HG03342 (cell line): ENCODE measurements at regions not wholly inside any gene's neighbourhood (a gene's known extent, or its start where the extent isn't known, plus 50 kb on each side); places are given as distances from the start of the nearest gene placed in this dataset.

ENCODE experiments used
- ATAC-seq: cut with Tn5 transposase; IDR thresholded peaks from one replicate; pipeline ENCODE4 v1.9.1; 2021; ENCODE audit warnings: mild to moderate bottlenecking, moderate library complexity; ENCODE audit not compliant: unreplicated experiment

DNA sequence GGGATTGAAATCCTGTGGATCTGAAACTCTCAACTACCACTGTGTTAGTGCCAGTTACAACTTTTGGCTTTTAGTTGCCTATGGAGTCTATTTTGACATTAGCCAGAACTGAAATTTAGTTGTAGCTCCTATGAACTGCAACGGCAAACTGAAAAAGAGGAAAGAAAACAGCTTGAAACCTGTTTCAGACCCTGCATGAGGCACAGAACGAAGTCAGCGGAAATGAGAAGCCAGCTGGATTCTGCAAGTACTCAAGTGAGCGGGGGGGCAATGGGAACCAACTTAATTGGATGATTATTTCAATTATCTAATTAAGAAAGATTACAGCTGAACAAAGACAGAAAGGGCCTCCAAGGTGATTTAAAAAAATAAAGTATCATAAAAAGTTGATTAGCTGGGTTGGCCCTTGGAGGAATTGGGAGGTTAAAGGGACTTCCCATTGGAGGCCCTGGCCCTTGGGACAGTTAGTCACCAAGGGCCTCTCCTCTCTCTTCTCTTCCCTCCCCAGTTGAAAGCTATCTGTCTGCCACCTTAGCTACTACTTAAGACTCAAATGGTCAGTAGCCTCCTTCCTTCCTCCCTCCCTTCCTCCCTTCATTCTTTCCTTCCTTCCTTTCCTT, 352.1 kb downstream of the SHQ1 start:
- no peak for ATAC-seq

DNA sequence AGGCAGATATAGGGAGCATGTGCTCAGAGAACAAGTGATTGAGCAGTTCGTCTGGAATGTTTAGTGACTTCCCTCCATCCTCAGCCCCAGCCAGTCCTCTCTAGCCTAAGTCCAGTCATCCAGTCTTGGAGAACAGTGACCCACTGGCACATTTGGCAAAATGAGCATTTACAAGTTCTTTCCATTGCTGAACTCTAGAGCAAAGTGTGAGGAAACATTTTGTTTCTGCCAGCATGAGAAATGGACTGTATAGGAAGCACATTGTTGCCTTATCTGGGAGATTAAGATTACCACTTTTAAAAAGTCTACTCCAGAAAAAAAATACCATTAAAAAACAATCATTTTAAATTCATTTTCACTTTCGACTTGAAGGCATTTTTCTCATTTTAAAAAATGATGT, 353.6 kb downstream of the SHQ1 start:
- ATAC-seq: no peak

DNA sequence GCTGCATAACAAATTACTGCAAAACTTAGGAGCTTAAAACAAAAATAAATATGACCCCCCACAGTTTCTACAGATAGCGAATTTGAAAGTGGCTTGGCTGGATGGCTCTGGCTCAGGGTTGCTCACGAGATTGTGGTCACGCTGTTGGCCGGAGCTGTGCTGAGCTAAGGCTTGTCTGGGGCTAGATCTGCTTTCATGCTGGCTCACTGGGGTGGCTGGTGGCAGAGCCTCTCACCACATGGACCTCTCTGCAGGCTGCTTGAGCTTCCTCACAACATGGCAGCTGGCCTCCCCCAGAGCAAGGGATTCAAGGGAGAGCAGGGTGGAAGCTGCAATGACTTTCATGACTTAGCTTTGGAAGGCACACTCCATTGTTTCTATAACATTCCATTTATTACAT, 354.1 kb downstream of the SHQ1 start:
- ATAC-seq: no peak

DNA sequence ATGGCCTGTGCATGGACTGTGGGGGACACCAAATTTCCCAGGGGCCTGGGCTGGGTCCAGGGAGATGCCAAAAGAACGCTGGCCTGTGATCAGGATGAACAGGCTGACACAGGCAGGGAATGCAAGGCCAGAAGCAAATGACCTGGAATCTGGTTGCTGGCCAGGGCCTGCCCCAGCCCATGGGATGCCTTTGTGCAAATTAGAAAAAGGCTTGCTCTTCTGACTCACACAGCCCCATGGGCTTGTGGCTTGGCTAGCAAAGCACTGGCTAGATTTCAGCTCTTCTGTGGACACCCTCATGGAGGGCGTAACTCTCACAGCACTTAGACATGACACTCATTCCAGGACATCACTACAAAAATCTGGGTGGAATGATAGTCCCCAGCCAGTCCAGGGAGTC, 356.0 kb downstream of the SHQ1 start:
- ATAC-seq: no peak

DNA sequence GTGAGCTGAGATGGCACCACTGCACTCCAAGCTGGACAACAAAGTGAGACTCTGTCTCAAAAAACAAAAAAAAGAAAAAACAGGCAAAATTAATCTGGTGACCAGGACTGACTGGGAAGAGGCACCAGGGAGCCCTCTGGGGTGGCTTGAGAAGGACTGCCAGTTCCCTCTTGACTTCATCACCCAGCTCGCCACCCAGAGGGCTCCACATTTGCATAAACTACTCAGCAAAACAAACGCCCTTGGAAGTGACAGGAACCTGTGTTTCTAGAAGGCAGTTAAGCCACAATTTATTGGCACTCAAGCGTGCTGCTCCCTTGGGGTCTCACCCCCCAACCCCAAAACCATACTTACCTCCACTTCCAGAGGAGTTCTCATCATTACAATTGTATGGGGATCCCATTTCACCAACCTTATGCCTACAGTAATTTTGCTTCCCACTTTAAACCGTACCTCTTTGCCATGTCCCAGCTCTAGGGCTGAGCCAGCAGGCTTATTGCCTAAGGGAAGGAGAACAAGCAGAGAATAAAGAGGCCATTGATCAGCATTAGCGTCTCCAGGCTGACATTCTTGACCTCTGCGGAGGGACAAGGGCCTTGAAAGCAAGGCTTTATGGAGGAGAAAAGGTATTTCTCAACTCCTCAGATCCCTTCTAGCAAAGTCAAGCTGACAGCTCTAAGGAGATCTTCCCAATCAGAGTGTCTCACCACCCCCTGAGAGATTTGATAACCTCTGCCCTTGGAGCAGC, 357.4 kb downstream of the SHQ1 start:
- no peak for ATAC-seq

DNA sequence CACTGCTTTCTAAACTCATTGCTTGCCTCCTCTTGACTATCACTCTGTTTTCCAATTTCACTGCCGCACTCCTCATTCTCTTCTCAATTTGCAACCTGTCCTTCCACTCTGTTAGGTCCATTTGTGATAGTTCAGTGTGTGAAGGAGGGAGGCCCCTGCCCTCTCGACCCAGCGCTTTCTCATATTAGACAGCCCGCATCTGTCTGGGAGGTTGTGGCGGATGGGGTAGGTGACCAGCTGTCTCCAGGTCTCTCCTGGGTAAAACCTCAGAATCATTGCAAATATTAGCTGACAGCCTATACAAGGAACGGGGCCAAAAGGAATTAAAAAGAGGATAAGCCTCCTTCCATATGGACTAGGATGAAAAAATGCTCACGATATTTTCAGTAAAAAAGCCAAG, 358.3 kb downstream of the SHQ1 start:
- ATAC-seq: no peak

DNA sequence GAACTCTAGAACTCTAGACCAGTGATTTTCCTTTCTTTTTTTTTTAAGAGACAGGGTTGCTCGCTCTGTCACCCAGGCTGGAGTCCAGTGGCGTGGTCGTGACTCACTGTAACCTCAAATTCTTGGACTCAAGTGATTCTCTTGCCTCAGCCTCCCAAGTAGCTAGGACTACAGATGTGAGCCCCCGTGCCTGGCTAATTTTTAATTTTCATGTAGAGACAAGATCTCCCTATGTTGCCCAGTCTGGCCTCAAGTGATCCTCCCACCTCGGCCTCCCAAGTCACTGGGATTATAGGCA, 359.6 kb downstream of the SHQ1 start:
- ATAC-seq: no peak

DNA sequence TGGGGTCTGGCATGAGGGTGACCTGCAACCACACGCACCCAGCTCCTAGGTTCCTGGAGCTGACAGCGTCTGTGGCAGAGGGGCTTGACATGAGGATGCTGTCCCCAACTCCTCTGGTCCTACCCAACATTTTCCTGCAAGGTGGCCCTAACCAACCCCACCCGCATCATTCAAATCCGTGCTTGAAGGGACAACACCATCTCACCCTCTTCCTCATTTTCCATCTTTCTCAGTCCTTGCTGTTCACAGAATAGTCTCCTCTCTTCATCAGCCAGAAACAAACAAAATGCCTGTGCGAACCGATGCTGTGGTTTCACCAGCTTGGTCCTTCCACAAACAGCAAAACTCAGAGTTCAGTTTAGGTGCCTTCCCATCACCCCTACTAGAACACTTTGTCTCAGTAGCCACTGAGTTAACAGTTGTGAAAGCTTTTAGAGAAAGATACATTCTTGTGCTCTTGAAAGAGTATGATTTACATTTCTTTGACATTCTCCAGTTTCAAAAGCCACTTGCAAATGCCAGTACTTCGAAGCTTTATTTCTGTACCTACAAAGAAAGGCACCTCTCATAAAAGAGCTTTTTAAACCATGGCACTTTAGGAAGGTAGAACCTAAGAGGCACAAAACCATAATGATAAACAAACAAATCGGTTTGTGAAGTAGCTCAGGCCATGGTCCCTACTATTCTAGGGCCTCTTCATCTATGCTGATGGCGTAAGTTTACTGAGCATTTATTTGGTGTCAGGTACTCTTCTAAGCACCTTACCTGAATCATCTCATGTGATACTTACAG, 360.1 kb downstream of the SHQ1 start:
- no peak for ATAC-seq

DNA sequence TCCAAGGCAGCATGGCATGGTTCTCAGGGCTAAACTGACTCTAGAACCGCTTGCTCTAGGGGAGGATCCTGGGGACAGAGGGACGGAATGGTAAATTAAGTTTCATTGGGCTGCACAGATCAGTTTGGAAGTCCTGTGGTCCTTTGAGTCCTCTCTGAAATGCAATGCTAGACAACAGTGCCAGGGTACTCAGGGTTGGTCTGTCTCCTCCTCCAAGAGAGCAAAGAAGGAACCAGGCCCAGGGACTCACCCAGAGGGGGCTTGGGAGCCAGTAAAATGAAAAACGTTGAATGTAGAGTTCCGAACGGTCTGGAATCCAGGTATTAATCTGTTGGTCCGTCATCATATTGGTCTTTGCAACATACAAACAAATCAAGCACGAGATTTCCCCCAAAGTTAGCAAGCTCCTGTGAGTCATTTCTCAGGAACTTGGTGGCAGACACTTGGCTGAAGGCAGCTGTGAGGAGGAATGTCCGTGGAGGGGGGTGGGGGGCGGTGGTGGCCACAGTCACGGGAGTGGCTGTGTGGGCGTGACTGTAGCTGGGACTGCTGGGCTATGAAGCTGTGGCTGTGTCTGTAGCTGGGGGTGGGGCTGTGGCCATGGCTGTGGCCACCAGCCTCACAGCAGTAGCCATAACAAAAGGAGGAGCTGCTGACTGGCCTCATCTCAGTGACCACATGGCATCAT, 361.0 kb downstream of the SHQ1 start:
- ATAC-seq: no peak

DNA sequence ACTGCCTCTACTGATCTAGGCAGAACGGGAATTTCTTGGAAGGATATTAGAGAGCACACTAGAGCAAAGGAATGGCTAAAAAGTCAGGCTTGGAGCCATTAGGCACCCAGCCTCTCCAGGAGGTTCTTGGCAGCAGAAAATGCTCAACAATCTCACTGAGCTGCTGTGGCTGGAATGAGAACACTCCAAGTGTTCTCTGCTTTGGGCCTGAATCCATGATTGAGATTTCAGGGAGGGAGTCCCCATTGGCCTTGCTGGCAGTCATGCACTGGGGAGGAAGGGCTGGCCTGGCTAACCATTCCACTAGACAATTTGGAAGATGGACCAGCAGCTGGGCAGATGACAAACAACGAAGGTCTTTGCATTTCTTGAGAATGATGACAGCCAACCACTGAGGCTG, 362.6 kb downstream of the SHQ1 start:
- ATAC-seq: no peak

DNA sequence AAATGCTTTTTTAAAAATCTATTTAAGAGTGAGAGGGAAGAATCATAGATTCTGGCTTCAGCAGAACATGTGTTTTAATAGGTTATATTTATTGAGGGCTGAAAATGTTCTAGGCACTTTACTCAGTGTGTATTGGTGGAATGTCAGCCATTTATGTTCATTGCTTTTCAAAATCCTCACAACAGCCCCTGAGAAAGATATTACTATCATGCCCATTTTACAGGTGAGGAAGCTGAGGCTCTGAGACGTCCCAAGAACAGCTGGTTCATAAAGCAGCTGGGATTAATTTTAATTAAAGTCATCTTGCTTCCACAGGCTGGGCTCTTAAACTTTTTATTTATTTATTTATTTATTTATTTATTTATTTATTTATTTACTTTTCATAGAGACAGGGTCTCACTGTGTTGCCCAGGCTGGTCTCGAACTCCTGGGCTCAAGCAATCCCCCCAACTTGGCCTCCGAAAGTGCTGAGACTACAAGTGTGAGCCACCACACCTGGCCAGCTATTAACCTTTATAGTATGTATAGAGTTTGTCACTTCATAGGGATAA, 364.6 kb downstream of the SHQ1 start:
- no peak for ATAC-seq

DNA sequence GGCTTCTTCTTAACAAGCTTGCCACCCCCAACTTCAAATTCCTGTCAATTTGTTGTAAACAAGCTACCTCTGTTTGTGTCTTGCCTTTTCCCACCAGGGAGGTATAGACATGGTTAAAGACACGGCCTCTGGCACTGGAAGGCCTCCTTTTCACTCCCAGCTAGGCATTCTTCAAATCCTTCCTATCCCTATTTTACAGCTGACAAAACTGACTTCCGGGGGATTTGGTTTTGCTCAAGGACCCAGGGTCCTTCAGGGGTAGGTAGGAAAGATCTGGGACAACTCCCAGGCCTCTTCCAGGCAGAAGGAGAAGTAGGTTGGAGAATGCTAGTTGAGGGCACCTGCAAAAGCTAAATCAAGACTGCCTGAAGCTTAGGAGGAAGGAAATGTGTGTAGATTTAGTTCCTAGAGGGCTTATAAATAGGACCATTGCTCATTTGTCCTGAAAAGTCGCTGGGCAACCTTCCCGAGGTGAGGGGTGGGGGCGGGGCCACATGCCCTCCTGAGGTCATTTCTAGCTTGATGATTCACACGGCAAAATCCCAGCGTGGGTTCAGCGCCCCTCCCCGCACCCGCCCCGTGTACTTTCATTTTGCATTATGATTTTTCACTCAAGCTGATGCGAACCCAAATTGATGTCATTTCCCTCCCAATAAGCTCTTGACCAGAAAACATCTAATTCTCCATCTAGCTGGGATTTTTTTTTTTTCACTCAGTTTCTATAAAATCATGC, 365.5 kb downstream of the SHQ1 start:
- ATAC-seq: no peak

DNA sequence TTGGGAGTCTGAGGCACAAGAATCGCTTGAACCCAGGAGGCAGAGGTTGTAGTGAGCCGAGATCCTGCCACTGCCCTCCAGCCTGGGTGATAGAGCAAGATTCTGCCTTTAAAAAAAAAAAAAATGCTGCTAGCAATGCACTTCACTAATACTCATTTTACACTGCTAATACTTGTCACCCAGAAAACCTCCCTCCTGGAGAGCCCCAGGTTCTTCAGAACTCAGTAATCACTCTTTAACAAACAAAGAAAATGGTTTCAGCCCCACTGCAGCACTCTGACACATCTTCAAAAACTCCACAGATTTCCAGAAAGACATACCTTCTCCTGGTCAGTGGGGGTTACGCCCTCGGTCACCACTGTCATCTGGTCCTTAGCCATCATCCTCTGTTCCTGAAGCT, 366.7 kb downstream of the SHQ1 start:
- no peak for ATAC-seq

DNA sequence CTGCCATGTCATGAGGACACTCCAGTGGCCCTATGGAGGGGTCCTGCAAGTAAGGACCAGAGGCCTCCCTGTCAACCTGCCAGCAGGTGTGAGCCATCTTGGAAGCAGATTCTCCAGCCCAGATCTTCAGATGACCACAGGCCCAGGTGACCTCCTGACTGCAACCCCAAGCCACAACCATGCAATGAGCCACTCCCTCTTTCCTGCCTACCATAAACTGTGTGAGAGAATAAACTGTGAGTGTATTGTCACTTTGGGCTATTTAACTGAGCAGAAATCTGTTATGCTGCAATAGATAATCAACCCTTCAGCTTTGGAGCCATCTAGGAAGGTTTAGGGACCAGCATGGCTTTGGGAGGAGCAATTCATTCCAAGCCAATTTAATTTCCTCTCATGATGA, 367.9 kb downstream of the SHQ1 start:
- ATAC-seq: no peak

DNA sequence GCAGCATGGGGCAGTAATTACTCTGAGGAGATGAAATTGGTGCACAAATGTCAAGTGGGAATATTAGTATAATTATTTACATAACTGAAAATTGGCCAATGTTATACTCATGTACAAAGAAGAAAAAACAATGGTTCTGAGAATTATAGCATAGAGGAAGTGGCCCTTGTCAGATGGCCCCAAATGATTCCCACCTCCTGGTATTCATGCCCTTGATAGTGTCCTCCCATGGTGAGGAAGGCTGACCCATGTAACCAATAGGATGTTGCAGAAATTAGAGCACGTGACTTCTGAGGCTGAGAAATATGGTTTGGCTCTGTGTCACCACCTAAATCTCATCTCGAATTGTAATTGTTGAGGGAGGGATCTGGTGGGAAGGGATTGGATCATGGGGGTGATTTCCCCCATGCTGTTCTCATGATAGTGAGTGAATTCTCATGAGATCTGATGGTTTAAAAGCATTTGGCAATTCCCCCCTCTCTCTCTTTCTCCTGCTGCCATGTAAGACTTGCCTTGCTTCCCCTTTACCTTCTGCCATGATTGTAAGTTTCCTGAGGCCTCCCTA, 368.5 kb downstream of the SHQ1 start:
- no peak for ATAC-seq

DNA sequence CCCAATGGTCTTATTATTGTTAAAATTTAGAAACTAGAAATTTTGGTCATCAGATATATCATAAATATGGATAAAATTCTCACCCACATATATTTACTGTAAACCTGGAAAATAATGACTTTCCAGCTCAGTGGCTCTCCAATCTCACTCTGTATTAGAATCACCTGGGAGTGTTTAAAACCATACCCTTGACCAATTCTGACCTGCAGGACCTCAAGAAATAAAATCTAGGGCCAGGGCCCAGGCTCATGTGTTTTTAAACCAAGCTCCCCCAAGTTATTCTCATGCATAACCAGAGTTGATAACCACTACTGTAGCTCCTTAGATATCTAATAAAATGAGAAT, 372.1 kb downstream of the SHQ1 start:
- no peak for ATAC-seq

DNA sequence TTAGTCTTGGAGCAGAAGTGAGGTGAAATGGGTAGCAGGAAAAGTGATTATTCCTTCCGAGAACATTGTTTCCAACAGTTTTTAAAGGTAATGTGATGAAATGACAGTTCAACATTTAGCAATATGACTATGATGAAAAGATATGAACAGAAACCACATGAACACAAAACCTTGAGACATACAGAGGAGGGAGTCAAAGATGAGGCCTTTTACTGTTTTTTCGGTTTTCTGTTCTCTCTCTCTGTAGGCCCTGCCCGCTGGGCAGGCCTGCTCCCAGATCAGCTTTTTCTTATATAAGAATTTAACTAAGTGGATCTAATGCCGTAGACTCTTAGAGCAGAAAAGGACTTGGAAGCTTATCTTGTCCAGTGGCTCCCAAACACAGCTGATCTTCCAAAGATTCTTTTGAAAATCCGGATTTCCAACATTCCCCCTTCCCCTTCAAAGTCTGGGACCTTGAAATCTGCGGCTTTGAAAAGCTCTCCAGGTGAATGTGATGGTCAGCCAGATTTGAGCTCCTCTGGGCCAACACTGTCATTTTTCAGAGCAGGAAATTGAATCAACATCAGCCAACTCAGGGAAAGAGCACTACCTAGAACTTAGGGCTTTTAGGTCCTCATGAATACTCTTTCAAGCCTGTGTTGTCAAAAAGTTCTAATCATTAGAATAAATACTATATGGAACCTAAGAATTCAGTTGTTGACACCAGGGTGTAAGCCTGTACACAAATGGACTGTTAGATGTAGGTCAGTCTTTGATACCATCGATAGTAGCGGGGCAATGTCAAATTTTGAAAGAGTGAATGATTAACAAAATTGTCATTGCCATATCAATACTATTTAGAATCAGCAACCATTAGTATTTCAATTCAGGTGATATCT, 372.7 kb downstream of the SHQ1 start:
- ATAC-seq: no peak

DNA sequence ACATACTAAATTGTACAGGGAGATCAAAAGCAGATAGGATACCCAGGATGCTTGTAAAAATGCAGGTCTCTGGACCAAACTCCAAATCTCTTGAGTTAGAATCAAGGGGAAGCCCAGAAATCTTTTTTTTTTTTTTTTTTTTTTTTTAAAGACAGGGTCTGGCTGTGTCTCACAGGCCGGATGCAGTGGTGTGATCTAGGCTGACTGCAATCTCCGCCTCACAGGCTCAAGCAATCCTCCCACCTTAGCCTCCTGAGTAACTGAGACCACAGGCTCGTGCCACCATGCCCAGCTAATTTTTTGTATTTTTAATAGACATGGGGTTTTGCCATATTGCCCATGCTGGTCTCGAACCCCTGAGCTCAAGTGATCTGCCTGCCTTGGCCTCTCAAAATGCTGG, 373.5 kb downstream of the SHQ1 start:
- no peak for ATAC-seq

DNA sequence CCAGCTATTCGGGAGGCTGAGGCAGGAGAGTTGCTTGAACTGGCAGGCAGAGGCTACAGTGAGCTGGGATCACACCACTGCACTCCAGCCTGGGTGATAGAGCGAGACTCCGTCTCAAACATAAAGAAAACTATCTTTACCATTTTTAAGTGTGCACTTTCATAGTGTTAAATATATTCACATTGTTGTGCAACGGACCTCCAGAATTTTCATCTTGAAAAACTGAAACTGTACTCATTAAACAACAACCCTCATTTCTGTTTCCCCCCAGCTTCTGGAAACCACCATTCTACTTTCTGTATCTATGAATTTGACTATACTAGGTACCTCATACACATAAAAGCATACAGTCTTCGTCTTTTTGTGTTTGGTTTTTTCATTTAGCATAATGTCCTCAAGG, 375.1 kb downstream of the SHQ1 start:
- peak; percentile 88 for ATAC-seq
